HG02852 (cell line): ENCODE measurements at regions not wholly inside any gene's neighbourhood (a gene's known extent, or its start where the extent isn't known, plus 50 kb on each side); places are given as distances from the start of the nearest gene placed in this dataset.
"Not testable (repeated sequence)": the region's sequence is repeated elsewhere in the genome, so short reads cannot be mapped to it uniquely, and the experiment has no call there.

Source experiments
- ATAC-seq: cut with Tn5 transposase; IDR thresholded peaks from one replicate; pipeline ENCODE4 v1.9.1; 2021; ENCODE audit warnings: mild to moderate bottlenecking, moderate library complexity; ENCODE audit not compliant: unreplicated experiment

- no peak for ATAC-seq
Measured at GRCh38 chr5:109630093-109630492, 59.6 kb upstream of the MAN2A1 start.

- ATAC-seq, result no peak
Measured at GRCh38 chr5:109628591-109628990, 61.1 kb upstream of the MAN2A1 start.

- ATAC-seq, result not testable (repeated sequence)
Measured at GRCh38 chr5:109621266-109621665, 68.5 kb upstream of the MAN2A1 start.

GRCh38 chr5:109620651-109621050 is 69.1 kb upstream of the MAN2A1 start:
- ATAC-seq, result no peak

- no peak for ATAC-seq
Measured at GRCh38 chr5:109619606-109620005, 70.1 kb upstream of the MAN2A1 start.

- no peak for ATAC-seq
Measured at GRCh38 chr5:109619021-109619460, 70.7 kb upstream of the MAN2A1 start.

GRCh38 chr5:109614981-109615380 is 74.7 kb upstream of the MAN2A1 start:
- no peak for ATAC-seq

- ATAC-seq, result no peak
Measured at GRCh38 chr5:109614301-109614700, 75.4 kb upstream of the MAN2A1 start.

GRCh38 chr5:109612278-109612905 is 77.3 kb upstream of the MAN2A1 start:
- ATAC-seq, result no peak

GRCh38 chr5:109611505-109611904 is 78.2 kb upstream of the MAN2A1 start:
- no peak for ATAC-seq

GRCh38 chr5:109611061-109611460 is 78.7 kb upstream of the MAN2A1 start:
- ATAC-seq, result no peak

GRCh38 chr5:109610581-109610980 is 79.1 kb upstream of the MAN2A1 start:
- ATAC-seq, result no peak

- no peak for ATAC-seq
Measured at GRCh38 chr5:109605207-109605730, 84.5 kb upstream of the MAN2A1 start.

- no peak for ATAC-seq
Measured at GRCh38 chr5:109604758-109605157, 85.0 kb upstream of the MAN2A1 start.

- ATAC-seq, result no peak
Measured at GRCh38 chr5:109601736-109602135, 88.0 kb upstream of the MAN2A1 start.

GRCh38 chr5:109597893-109598292 is 91.8 kb upstream of the MAN2A1 start:
- ATAC-seq, result no peak

- ATAC-seq, result no peak
Measured at GRCh38 chr5:109594217-109594616, 95.5 kb upstream of the MAN2A1 start.

GRCh38 chr5:109590799-109591198 is 98.9 kb upstream of the MAN2A1 start:
- ATAC-seq, result no peak

- no peak for ATAC-seq
Measured at GRCh38 chr5:109589986-109590385, 99.7 kb upstream of the MAN2A1 start.

GRCh38 chr5:109589239-109589638 is 100.5 kb upstream of the MAN2A1 start:
- no peak for ATAC-seq

GRCh38 chr5:109588281-109589035 is 101.3 kb upstream of the MAN2A1 start:
- ATAC-seq, result no peak

- no peak for ATAC-seq
Measured at GRCh38 chr5:109584986-109585599, 104.6 kb upstream of the MAN2A1 start.
